WTC11 (cell line): ENCODE measurements at regions not wholly inside any gene's neighbourhood (a gene's known extent, or its start where the extent isn't known, plus 50 kb on each side); places are given as distances from the start of the nearest gene placed in this dataset.

Experiments
- ATAC-seq: fragments of 200-7000 bp; cut with Tn5 transposase; 2 replicates; pipeline ENCODE4 v1.10.0; 2021; ENCODE audit warnings: mild to moderate bottlenecking, moderate library complexity
- CTCF ChIA-PET: fragments of 300-600 bp; sonication (Branson Sonifier 250); formaldehyde crosslinking; loops from one replicate; lab custom pipeline; 2021; ENCODE audit warnings: antibody characterized with exemption; lab: Charles Lee
- POLR2A ChIA-PET: fragments of 350-600 bp; sonication (Branson Sonifier 250); formaldehyde crosslinking; loops from one replicate; lab custom pipeline; 2021; ENCODE audit warnings: antibody characterized with exemption; lab: Charles Lee
- DNase-seq: peaks from one replicate; pipeline ENCODE4 v3.0.0; 2021; ENCODE audit warnings: low spot score
- H3K27ac Mint-ChIP-seq: 2 replicates; pipeline ENCODE4 v1.8.0; 2021; ENCODE audit warnings: mixed read lengths
- H3K27me3 Mint-ChIP-seq: 2 replicates; pipeline ENCODE4 v1.8.0; 2021; ENCODE audit warnings: low read depth, mild to moderate bottlenecking, moderate library complexity, mixed read lengths
- H3K36me3 Mint-ChIP-seq: 2 replicates; pipeline ENCODE4 v1.8.0; 2021; ENCODE audit warnings: mixed read lengths
- H3K4me1 Mint-ChIP-seq: 2 replicates; pipeline ENCODE4 v1.8.0; 2022; ENCODE audit warnings: mixed read lengths
- H3K4me3 Mint-ChIP-seq: 2 replicates; pipeline ENCODE4 v1.8.0; 2021; ENCODE audit warnings: mild to moderate bottlenecking, moderate library complexity, mixed read lengths
- H3K9me3 Mint-ChIP-seq: 2 replicates; pipeline ENCODE4 v1.8.0; 2021; ENCODE audit warnings: mixed read lengths
- CBFB ChIP-seq: sonication (generic); formaldehyde crosslinking; IDR thresholded peaks from 2 replicates; pipeline ENCODE4 v1.8.1; 2022; ENCODE audit warnings: mild to moderate bottlenecking, low read depth, missing genetic modification reagents
- ELF4 ChIP-seq: sonication (generic); formaldehyde crosslinking; IDR thresholded peaks from 2 replicates; pipeline ENCODE4 v1.8.1; 2022; ENCODE audit warnings: low read depth, mild to moderate bottlenecking, moderate library complexity, missing genetic modification reagents
- ESRRA ChIP-seq: sonication (generic); formaldehyde crosslinking; IDR thresholded peaks from 2 replicates; pipeline ENCODE4 v1.8.1; 2022; ENCODE audit warnings: mild to moderate bottlenecking, missing genetic modification reagents, borderline replicate concordance
- FOXJ3 ChIP-seq: sonication (generic); formaldehyde crosslinking; IDR thresholded peaks from 2 replicates; pipeline ENCODE4 v1.9.0; 2021; ENCODE audit warnings: missing genetic modification reagents, mild to moderate bottlenecking, borderline replicate concordance
- FOXK1 ChIP-seq: sonication (generic); formaldehyde crosslinking; IDR thresholded peaks from 2 replicates; pipeline ENCODE4 v1.8.0; 2022; ENCODE audit warnings: mild to moderate bottlenecking, moderate library complexity, missing genetic modification reagents
- HMGA2 ChIP-seq: fragments of 250-450 bp; sonication (Bioruptor Pico); IDR thresholded peaks from 2 replicates; pipeline ENCODE4 v1.4.0; 2021; ENCODE audit warnings: mild to moderate bottlenecking, moderate library complexity
- JAZF1 ChIP-seq: fragments of 250-450 bp; sonication (Bioruptor Pico); IDR thresholded peaks from 2 replicates; pipeline ENCODE4 v1.9.0; 2021; ENCODE audit warnings: moderate library complexity, mild to moderate bottlenecking, inconsistent platforms
- NFE2L1 ChIP-seq: sonication (generic); formaldehyde crosslinking; IDR thresholded peaks from 2 replicates; pipeline ENCODE4 v1.8.1; 2023; ENCODE audit warnings: missing genetic modification reagents
- NR1H2 ChIP-seq: sonication (generic); formaldehyde crosslinking; IDR thresholded peaks from 2 replicates; pipeline ENCODE4 v1.9.0; 2021; ENCODE audit warnings: mild to moderate bottlenecking, moderate library complexity, missing genetic modification reagents
- RORB ChIP-seq: fragments of 250-450 bp; sonication (Bioruptor Pico); IDR thresholded peaks from 2 replicates; pipeline ENCODE4 v1.9.0; 2021; ENCODE audit warnings: mild to moderate bottlenecking
- ZNF423 ChIP-seq: fragments of 250-450 bp; sonication (Bioruptor Pico); IDR thresholded peaks from 2 replicates; pipeline ENCODE4 v2.1.2; 2022; ENCODE audit warnings: mild to moderate bottlenecking, moderate library complexity
- ZNF671 ChIP-seq: fragments of 250-450 bp; sonication (Bioruptor Pico); IDR thresholded peaks from 2 replicates; pipeline ENCODE4 v1.8.0; 2021; ENCODE audit warnings: mild to moderate bottlenecking
- TF ChIP-seq, protein P1 (sequence below): sonication (generic); formaldehyde crosslinking; IDR thresholded peaks from 2 replicates; pipeline ENCODE4 v1.8.0; 2022; ENCODE audit warnings: mild to moderate bottlenecking, missing genetic modification reagents
- TF ChIP-seq, protein P2 (sequence below): sonication (generic); formaldehyde crosslinking; IDR thresholded peaks from 2 replicates; pipeline ENCODE4 v1.8.1; 2022; ENCODE audit warnings: mild to moderate bottlenecking, missing genetic modification reagents, moderate library complexity, borderline replicate concordance
- TF ChIP-seq, protein P3 (sequence below): fragments of 250-450 bp; sonication (Bioruptor Pico); IDR thresholded peaks from 2 replicates; pipeline ENCODE4 v1.9.0; 2021; ENCODE audit warnings: mild to moderate bottlenecking, borderline replicate concordance
- TF ChIP-seq, protein P4 (sequence below): fragments of 250-450 bp; sonication (Bioruptor Pico); IDR thresholded peaks from 2 replicates; pipeline ENCODE4 v1.9.0; 2021; ENCODE audit warnings: moderate library complexity, mild to moderate bottlenecking, inconsistent platforms, borderline replicate concordance
- TF ChIP-seq, protein P5 (sequence below): sonication (generic); formaldehyde crosslinking; IDR thresholded peaks from 2 replicates; pipeline ENCODE4 v1.8.1; 2023; ENCODE audit warnings: mild to moderate bottlenecking, missing genetic modification reagents
- TF ChIP-seq, protein P6 (sequence below): sonication (generic); formaldehyde crosslinking; IDR thresholded peaks from 2 replicates; pipeline ENCODE4 v1.8.1; 2023; ENCODE audit warnings: mild to moderate bottlenecking, moderate library complexity, missing genetic modification reagents
- TF ChIP-seq, protein P7 (sequence below): sonication (generic); formaldehyde crosslinking; IDR thresholded peaks from 2 replicates; pipeline ENCODE4 v1.8.0; 2022; ENCODE audit warnings: mild to moderate bottlenecking, missing genetic modification reagents
- TF ChIP-seq, protein P8 (sequence below): sonication (generic); formaldehyde crosslinking; IDR thresholded peaks from 2 replicates; pipeline ENCODE4 v1.8.1; 2023; ENCODE audit warnings: mild to moderate bottlenecking, missing genetic modification reagents, moderate library complexity

DNA sequence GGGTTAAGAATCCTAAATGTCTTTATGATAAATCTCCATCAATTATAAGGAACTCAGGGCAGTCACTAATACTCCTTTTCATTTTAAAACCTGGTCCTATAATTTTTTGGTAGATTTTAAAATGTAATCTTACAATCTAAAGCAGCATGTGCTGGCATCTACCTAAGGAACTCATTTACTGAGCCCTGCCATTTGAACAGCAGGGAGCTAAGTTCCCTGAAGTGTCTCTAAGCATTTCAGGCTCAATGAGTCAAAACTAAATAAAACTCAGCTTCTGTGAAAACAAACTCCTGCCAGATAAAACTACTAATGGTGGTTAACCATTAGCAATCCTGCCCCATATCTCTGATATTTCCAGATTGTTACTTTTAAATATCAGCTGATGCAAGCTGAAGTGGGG lies 1371.8 kb upstream of the PRMT6 start:
- TF ChIP-seq JAZF1 (CRISPR knock-in tag): no peak
- no peak for TF ChIP-seq RORB (CRISPR knock-in tag)
- TF ChIP-seq FOXJ3: no peak
- TF ChIP-seq, protein P1, sequence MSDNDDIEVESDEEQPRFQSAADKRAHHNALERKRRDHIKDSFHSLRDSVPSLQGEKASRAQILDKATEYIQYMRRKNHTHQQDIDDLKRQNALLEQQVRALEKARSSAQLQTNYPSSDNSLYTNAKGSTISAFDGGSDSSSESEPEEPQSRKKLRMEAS: no peak
- no peak for TF ChIP-seq NR1H2
- TF ChIP-seq, protein P2, sequence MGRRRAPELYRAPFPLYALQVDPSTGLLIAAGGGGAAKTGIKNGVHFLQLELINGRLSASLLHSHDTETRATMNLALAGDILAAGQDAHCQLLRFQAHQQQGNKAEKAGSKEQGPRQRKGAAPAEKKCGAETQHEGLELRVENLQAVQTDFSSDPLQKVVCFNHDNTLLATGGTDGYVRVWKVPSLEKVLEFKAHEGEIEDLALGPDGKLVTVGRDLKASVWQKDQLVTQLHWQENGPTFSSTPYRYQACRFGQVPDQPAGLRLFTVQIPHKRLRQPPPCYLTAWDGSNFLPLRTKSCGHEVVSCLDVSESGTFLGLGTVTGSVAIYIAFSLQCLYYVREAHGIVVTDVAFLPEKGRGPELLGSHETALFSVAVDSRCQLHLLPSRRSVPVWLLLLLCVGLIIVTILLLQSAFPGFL (CRISPR knock-in tag): no peak
- H3K27me3 Mint-ChIP-seq: no peaks in the 10 kb centered on the region
- CTCF ChIA-PET: no interaction called here
- peaks cover 4% of the 10 kb centered on the region; the same call in 1 of the 2 replicates for H3K9me3 Mint-ChIP-seq
- POLR2A ChIA-PET: no interaction called here
- H3K36me3 Mint-ChIP-seq: no peaks in the 10 kb centered on the region
- no peak overlapping the region for H3K27ac Mint-ChIP-seq
- DNase-seq (no peak), ATAC-seq (no peak)
- no peak overlapping the region for H3K4me3 Mint-ChIP-seq
- no peaks in the 10 kb centered on the region for H3K4me1 Mint-ChIP-seq

DNA sequence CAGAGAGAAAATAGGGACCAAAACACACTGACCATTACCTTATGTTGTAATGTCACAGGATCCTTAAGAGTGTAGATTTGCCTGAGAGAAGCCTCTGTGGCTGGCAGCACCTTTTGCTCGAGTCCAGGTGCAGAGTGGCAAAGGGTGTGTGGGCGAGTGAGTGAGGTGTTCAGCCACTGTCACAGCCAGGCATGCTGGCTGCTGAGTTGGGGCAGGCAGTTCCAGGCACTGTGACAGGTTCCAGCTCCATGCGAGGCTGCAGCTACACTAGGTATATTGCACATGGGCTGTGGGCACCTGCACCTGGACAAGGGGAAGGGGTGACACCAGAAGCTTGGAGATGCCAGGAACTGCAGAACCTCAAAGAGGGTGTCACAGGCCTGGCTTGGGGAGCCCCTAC lies 1370.4 kb upstream of the PRMT6 start:
- no peak overlapping the region for H3K4me3 Mint-ChIP-seq
- no peaks in the 10 kb centered on the region for H3K36me3 Mint-ChIP-seq
- no peaks in the 10 kb centered on the region for H3K4me1 Mint-ChIP-seq
- H3K27me3 Mint-ChIP-seq: no peaks in the 10 kb centered on the region
- H3K27ac Mint-ChIP-seq: no peak overlapping the region
- H3K9me3 Mint-ChIP-seq: peaks cover 4% of the 10 kb centered on the region; the same call in 1 of the 2 replicates
- DNase-seq (no peak), ATAC-seq (no peak)
- CTCF ChIA-PET: no interaction called here
- TF ChIP-seq, protein P3, sequence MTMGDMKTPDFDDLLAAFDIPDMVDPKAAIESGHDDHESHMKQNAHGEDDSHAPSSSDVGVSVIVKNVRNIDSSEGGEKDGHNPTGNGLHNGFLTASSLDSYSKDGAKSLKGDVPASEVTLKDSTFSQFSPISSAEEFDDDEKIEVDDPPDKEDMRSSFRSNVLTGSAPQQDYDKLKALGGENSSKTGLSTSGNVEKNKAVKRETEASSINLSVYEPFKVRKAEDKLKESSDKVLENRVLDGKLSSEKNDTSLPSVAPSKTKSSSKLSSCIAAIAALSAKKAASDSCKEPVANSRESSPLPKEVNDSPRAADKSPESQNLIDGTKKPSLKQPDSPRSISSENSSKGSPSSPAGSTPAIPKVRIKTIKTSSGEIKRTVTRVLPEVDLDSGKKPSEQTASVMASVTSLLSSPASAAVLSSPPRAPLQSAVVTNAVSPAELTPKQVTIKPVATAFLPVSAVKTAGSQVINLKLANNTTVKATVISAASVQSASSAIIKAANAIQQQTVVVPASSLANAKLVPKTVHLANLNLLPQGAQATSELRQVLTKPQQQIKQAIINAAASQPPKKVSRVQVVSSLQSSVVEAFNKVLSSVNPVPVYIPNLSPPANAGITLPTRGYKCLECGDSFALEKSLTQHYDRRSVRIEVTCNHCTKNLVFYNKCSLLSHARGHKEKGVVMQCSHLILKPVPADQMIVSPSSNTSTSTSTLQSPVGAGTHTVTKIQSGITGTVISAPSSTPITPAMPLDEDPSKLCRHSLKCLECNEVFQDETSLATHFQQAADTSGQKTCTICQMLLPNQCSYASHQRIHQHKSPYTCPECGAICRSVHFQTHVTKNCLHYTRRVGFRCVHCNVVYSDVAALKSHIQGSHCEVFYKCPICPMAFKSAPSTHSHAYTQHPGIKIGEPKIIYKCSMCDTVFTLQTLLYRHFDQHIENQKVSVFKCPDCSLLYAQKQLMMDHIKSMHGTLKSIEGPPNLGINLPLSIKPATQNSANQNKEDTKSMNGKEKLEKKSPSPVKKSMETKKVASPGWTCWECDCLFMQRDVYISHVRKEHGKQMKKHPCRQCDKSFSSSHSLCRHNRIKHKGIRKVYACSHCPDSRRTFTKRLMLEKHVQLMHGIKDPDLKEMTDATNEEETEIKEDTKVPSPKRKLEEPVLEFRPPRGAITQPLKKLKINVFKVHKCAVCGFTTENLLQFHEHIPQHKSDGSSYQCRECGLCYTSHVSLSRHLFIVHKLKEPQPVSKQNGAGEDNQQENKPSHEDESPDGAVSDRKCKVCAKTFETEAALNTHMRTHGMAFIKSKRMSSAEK (CRISPR knock-in tag): no peak
- TF ChIP-seq FOXK1 (CRISPR knock-in tag) (no peak), ZNF671 (no peak), ZNF423 (CRISPR knock-in tag) (no peak), ELF4 (CRISPR knock-in tag) (no peak), HMGA2 (CRISPR knock-in tag) (no peak), ESRRA (CRISPR knock-in tag) (no peak), CBFB (no peak), NFE2L1 (CRISPR knock-in tag) (no peak)
- TF ChIP-seq, protein P4, sequence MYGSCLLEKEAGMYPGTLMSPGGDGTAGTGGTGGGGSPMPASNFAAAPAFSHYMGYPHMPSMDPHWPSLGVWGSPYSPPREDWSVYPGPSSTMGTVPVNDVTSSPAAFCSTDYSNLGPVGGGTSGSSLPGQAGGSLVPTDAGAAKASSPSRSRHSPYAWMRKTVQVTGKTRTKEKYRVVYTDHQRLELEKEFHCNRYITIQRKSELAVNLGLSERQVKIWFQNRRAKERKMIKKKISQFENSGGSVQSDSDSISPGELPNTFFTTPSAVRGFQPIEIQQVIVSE (CRISPR knock-in tag): no peak
- TF ChIP-seq, protein P5, sequence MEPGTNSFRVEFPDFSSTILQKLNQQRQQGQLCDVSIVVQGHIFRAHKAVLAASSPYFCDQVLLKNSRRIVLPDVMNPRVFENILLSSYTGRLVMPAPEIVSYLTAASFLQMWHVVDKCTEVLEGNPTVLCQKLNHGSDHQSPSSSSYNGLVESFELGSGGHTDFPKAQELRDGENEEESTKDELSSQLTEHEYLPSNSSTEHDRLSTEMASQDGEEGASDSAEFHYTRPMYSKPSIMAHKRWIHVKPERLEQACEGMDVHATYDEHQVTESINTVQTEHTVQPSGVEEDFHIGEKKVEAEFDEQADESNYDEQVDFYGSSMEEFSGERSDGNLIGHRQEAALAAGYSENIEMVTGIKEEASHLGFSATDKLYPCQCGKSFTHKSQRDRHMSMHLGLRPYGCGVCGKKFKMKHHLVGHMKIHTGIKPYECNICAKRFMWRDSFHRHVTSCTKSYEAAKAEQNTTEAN (CRISPR knock-in tag): no peak
- TF ChIP-seq, protein P6, sequence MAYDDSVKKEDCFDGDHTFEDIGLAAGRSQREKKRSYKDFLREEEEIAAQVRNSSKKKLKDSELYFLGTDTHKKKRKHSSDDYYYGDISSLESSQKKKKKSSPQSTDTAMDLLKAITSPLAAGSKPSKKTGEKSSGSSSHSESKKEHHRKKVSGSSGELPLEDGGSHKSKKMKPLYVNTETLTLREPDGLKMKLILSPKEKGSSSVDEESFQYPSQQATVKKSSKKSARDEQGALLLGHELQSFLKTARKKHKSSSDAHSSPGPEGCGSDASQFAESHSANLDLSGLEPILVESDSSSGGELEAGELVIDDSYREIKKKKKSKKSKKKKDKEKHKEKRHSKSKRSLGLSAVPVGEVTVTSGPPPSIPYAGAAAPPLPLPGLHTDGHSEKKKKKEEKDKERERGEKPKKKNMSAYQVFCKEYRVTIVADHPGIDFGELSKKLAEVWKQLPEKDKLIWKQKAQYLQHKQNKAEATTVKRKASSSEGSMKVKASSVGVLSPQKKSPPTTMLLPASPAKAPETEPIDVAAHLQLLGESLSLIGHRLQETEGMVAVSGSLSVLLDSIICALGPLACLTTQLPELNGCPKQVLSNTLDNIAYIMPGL (CRISPR knock-in tag): no peak
- TF ChIP-seq, protein P7, sequence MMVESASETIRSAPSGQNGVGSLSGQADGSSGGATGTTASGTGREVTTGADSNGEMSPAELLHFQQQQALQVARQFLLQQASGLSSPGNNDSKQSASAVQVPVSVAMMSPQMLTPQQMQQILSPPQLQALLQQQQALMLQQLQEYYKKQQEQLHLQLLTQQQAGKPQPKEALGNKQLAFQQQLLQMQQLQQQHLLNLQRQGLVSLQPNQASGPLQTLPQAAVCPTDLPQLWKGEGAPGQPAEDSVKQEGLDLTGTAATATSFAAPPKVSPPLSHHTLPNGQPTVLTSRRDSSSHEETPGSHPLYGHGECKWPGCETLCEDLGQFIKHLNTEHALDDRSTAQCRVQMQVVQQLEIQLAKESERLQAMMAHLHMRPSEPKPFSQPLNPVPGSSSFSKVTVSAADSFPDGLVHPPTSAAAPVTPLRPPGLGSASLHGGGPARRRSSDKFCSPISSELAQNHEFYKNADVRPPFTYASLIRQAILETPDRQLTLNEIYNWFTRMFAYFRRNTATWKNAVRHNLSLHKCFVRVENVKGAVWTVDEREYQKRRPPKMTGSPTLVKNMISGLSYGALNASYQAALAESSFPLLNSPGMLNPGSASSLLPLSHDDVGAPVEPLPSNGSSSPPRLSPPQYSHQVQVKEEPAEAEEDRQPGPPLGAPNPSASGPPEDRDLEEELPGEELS (CRISPR knock-in tag): no peak
- TF ChIP-seq, protein P8, sequence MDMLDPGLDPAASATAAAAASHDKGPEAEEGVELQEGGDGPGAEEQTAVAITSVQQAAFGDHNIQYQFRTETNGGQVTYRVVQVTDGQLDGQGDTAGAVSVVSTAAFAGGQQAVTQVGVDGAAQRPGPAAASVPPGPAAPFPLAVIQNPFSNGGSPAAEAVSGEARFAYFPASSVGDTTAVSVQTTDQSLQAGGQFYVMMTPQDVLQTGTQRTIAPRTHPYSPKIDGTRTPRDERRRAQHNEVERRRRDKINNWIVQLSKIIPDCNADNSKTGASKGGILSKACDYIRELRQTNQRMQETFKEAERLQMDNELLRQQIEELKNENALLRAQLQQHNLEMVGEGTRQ (CRISPR knock-in tag): no peak
- POLR2A ChIA-PET: no interaction called here
